HG02798 (cell line): ENCODE measurements at regions not wholly inside any gene's neighbourhood (a gene's known extent, or its start where the extent isn't known, plus 50 kb on each side); places are given as distances from the start of the nearest gene placed in this dataset.
A peak's percentile ranks its signal among the peaks of the same experiment; 100 is the strongest.
"Not testable (repeated sequence)": the region's sequence is repeated elsewhere in the genome, so short reads cannot be mapped to it uniquely, and the experiment has no call there.

Experiments used
- ATAC-seq: cut with Tn5 transposase; IDR thresholded peaks from one replicate; pipeline ENCODE4 v1.9.1; 2021; ENCODE audit warnings: mild to moderate bottlenecking; ENCODE audit not compliant: unreplicated experiment, poor library complexity

DNA sequence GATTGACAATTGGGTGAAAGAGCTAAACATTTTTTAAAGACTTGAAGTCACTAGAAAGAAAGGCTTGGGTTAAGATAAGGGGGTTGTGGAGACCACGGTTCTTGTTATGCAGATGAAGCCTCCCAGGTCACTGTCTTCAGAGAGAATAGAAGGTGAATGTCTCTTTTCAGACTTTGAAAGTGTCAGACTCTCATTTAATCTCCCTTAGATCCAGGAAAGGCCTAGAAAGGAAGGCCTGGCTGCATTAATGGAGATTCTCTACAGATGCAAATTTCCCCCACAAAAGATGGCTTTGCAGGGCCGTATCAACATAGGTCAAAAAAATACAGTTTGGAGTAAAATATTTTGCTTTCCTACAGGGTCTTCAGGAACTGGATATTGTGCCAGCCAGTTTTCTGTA lies 193.9 kb downstream of the RTP5 start:
- no peak for ATAC-seq

DNA sequence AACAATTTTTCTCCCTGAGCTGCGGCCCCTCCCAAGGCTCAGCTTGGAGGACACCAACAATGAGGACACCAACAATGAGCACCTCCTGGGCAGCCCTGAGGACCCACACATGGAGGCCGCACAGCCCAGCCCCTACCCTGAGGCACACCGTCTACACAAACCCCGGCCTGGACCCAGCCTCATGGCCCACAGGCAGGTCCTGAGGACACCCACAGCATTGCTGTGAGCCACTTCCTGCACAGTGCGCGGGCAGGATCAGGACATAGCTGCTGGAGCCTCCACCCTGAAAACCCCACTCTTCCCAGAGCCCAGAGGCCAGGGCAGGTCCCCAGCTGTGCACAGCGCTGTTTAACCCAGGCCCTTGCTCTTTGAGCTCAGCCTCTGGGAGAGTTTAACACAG lies 194.3 kb downstream of the RTP5 start:
- ATAC-seq: no peak

- no peak for ATAC-seq
Observed at GRCh38 chr2:242064364-242065250, 195.1 kb downstream of the RTP5 start.

GRCh38 chr2:242065426-242065825 lies 195.9 kb downstream of the RTP5 start:
- no peak for ATAC-seq

DNA sequence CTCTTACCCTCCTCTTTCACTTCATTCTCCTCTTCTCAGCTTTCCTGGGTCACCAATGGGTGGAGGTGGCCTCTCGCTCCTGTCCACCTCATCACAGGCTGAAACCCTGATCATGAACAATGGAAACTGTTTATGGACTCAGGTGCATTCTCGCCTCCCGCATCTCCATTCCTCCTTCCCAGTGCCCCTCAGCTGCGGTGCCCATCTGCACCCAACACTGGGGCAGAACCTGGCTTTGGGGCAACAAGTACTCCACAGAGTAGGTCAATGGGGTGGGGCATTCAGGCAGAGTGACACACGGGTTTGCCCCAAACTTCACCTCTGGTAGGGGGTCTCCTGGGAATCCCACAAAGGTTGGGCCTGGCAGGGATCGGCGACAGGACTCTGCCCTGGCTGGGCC lies 199.5 kb downstream of the RTP5 start:
- ATAC-seq: no peak

DNA sequence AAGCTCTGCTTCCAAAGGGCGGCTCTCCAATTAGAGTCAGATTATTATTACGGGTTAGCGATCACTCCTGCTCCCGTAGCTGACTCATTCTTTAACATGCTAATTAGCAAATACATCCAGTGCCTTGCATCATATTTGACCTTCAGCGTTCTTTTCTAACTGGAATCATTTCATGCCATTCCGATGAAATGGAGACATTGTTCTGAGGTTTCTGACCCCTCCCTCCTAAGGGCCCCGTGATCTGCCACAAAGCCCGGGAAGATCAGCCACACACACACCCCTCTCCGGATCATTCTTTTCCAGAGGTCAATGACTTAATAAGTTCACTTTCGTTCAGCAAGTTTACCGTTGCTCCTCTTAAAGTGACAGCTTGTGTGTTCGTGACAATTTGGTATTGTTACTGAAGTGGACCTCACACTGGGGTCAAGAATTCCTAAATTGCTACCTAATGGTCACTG lies 200.4 kb downstream of the RTP5 start:
- not testable (repeated sequence) for ATAC-seq

DNA sequence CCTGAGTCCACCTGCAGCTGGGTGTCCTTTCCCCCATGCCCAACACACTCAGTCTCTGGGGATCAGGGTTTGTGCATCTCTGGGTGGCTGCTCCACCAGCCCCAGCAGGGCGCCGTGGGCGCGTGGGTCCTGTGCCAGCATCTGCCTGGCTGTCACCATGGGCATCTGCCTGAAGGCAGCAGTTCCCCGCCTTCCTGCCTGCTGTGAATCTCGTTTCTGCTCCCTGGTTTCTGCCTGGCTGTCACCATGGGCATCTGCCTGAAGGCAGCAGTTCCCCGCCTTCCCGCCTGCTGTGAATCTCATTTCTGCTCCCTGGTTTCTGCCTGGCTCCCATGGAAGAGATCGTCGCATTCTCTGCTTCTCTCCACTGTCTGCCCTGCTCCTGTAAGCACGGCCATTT lies 201.2 kb downstream of the RTP5 start:
- not testable (repeated sequence) for ATAC-seq

DNA sequence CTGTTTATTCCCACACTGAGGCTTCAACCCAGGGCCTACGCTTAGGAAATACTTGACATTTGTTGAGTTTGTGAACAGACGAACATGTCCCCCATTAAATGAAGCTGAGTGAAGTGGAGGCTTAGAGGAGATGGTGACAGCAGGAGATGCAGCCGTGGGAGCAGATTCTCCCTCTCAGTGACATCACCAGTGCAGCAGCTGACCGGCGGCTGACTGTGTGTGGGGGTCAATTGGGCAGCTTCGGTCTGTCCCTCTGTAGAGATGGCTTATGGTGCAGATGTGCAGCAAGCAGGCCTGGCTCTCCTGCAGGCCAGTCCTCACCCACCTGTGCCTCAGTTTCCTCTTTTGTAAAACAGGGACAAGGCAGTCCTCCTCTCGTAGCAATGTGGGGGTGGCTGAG lies 201.8 kb downstream of the RTP5 start:
- ATAC-seq: not testable (repeated sequence)

DNA sequence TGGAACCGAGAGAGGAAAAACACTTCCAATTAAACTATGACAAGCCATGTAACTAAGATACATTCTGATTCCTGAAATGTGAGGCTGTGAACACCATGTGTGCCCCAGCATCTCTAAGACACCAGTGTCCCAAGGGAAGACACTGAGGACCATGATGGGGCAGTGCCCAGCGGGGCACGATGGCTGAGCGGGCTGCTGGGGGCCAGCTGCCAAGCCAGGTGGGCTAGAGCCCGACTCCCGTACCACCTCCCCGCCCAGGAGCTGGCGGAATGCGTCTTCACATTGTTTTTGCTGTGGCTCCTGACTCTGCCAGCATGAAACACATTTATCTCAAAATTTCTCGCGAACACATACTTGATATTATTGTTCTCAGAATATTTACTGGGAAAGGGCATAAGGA lies 202.4 kb downstream of the RTP5 start:
- ATAC-seq: not testable (repeated sequence)

DNA sequence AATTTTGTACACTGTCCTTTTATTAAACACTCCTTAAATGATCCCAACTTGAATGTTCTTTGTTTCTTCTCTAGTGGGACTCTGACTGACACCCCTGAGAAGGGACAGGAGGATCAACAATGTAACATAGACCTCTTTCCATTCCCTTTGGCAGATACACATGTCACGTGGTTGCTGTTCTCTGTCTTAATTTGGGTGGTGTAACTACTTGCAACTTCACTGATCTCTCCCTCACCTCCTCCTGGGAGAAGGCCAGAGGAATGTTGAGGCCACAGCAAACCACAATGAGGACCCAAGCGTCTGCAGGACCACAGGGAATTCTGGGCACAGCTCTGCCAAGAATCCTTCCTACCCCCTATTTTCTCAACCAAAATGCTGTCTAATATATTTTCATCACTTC lies 205.6 kb downstream of the RTP5 start:
- no peak for ATAC-seq

GRCh38 chr2:242075696-242076095 lies 206.2 kb downstream of the RTP5 start:
- no peak for ATAC-seq

GRCh38 chr2:242076184-242076583 lies 206.7 kb downstream of the RTP5 start:
- not testable (repeated sequence) for ATAC-seq

GRCh38 chr2:242078426-242078825 lies 208.9 kb downstream of the RTP5 start:
- not testable (repeated sequence) for ATAC-seq

DNA sequence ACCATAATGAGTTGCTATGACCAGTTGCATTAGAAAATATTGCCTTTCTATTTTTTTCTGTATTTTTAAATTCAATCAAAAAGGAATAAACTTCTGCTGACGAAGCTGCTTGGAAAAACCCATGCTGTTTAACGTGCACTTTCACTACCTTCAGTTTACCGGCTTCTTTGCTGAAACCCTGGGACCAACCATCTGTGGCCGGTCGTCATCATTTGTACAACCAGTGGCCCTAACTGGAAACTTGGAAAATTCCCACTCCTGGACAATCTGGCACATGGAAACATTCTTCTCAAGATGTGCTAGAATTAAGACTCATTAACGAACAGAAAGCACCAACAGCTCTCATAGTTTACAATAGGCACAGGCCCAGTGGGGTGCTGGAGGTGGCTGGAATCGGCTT lies 210.3 kb downstream of the RTP5 start:
- ATAC-seq: not testable (repeated sequence)

- ATAC-seq: not testable (repeated sequence)
Observed at GRCh38 chr2:242080575-242081214, 211.2 kb downstream of the RTP5 start.

- ATAC-seq: not testable (repeated sequence)
Observed at GRCh38 chr2:242084034-242084433, 214.5 kb downstream of the RTP5 start.

GRCh38 chr2:242085024-242085674 lies 215.6 kb downstream of the RTP5 start:
- peak; percentile 20 for ATAC-seq

DNA sequence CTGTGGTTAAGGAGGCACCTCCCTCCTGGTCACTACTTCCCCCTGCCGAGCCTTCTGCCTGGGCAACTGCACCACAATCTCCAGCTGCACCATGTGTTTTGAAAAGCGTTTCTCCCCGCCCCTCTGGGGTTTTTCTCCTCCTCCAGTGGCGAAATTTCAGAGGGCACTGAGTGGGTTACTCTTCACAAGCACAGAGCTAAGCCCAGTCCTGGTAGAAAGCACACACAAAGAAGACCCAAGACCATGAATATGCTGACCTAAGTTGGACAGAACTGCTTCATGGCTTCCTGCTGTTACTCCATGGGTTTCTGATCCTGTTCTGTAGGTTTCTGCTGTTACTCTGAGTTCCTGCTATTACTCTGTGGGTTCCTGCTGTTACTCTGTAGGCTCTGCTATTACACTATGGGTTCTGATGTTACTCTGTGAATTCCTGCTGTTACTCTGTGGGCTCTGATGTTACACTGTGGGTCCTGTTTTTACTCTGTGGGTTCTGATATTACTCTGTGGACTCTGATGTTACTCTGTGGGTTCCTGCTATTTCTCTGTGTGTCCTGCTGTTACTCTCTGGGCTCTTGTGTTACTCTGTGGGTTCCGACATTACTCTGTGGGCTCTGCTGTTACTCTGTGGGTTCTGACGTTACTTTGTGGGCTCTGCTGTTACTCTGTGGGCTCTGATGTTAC lies 216.6 kb downstream of the RTP5 start:
- ATAC-seq: no peak

GRCh38 chr2:242088044-242088443 lies 218.5 kb downstream of the RTP5 start:
- ATAC-seq: peak; percentile 46

DNA sequence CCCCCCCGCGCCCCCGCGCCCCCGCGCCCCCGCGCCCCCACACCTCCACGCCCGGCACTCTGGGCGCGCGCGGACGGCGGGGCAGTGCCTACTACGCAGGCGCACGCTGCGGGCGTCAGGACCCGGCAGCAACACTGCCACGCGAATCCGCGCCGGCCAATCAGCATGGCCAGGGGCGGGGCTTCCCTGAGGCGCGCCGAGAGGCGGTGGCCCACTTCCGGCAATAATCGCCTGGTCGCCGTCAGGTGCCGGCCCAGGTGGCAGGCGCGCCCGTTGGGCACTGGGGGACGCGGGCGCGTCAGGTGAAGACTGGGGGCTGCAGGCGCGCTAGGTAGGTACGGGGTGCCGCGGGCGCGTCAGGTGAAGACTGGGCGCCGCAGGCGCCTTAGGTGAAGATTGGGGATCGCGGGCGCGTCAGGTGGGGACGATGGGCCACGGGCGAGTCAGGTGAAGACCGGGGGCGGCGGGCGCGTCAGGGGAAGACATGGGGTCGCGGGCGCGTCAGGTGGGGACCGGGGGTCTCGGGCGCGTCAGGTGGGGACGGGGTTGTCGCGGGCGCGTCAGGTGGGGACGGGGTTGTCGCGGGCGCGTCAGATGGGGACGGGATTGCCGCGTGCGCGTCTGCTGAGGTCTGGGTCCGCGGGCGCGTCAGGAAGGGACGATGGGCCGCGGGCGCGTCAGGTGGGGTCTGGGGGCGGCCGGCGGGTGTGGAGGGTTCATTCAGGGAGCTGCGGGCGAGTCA lies 219.1 kb downstream of the RTP5 start:
- peak; percentile 90 for ATAC-seq
